Keratinocyte (primary cell): ENCODE measurements at regions not wholly inside any gene's neighbourhood (a gene's known extent, or its start where the extent isn't known, plus 50 kb on each side); places are given as distances from the start of the nearest gene placed in this dataset.

Experiments
- DNase-seq: peaks from one replicate; pipeline ENCODE4 v3.0.0-alpha.2; 2011; ENCODE audit warnings: low read depth, missing footprints, low spot score
- FAIRE-seq: peaks from 2 replicates; lab custom pipeline; 2011; peaks lifted over from hg19 to GRCh38; lab: Jason Lieb, UNC
- H2AFZ ChIP-seq: 2 replicates; pipeline ENCODE4 v1.6.0; 2012; ENCODE audit warnings: low read length, control low read depth, inconsistent platforms; ENCODE audit not compliant: control insufficient read depth
- H3K27ac ChIP-seq: 2 replicates; pipeline ENCODE4 v1.5.1; 2011; ENCODE audit warnings: low read length; ENCODE audit not compliant: control insufficient read depth, insufficient read depth
- H3K27me3 ChIP-seq: 3 replicates; pipeline ENCODE4 v1.6.0; 2011; ENCODE audit warnings: low read length; ENCODE audit not compliant: control insufficient read depth, insufficient read depth; ENCODE audit errors: extremely low read depth
- H3K36me3 ChIP-seq, 2 experiments: 2 replicates in 1 of 2; 3 replicates in 1 of 2; pipeline ENCODE4 v1.5.1; 2011; ENCODE audit warnings: low read length in 2 of 2, mild to moderate bottlenecking in 1 of 2; ENCODE audit not compliant: control insufficient read depth in 2 of 2, insufficient read depth in 2 of 2; ENCODE audit errors: extremely low read depth in 1 of 2
- H3K4me1 ChIP-seq: 3 replicates; pipeline ENCODE4 v1.5.1; 2011; ENCODE audit warnings: low read length; ENCODE audit not compliant: control insufficient read depth, insufficient read depth; ENCODE audit errors: extremely low read depth
- H3K4me2 ChIP-seq: 3 replicates; pipeline ENCODE4 v1.6.0; 2011; ENCODE audit warnings: low read depth, low read length; ENCODE audit not compliant: control insufficient read depth, insufficient read depth; ENCODE audit errors: extremely low read depth
- H3K4me3 ChIP-seq, 3 experiments: fragments of 200-600 bp in 1 of 3; sonication (generic) in 1 of 3; 2 replicates in 2 of 3; 3 replicates in 1 of 3; pipeline ENCODE4 v1.5.1; 2011 to 2016; ENCODE audit warnings: low read length in 3 of 3, mild to moderate bottlenecking in 3 of 3, control low read depth in 2 of 3, inconsistent platforms in 1 of 3, low read depth in 1 of 3, mixed read lengths in 1 of 3, mixed run types in 1 of 3, moderate library complexity in 1 of 3; ENCODE audit not compliant: control insufficient read depth in 2 of 3, insufficient read depth in 2 of 3; ENCODE audit errors: extremely low read depth in 1 of 3
- H3K79me2 ChIP-seq: 2 replicates; pipeline ENCODE4 v1.6.0; 2012; ENCODE audit warnings: low read length; ENCODE audit not compliant: control insufficient read depth, insufficient read depth
- H3K9ac ChIP-seq: 3 replicates; pipeline ENCODE4 v1.6.0; 2011; ENCODE audit warnings: low read length; ENCODE audit not compliant: control insufficient read depth, insufficient read depth; ENCODE audit errors: extremely low read depth
- H3K9me1 ChIP-seq: 3 replicates; pipeline ENCODE4 v1.6.0; 2011; ENCODE audit warnings: low read length; ENCODE audit not compliant: control insufficient read depth, insufficient read depth; ENCODE audit errors: extremely low read depth
- H3K9me3 ChIP-seq: 2 replicates; pipeline ENCODE4 v1.5.1; 2012; ENCODE audit warnings: low read depth, low read length; ENCODE audit not compliant: control insufficient read depth
- H4K20me1 ChIP-seq: 3 replicates; pipeline ENCODE4 v1.6.0; 2011; ENCODE audit warnings: low read length; ENCODE audit not compliant: control insufficient read depth, insufficient read depth; ENCODE audit errors: extremely low read depth
- CTCF ChIP-seq, 3 experiments: IDR thresholded peaks in 1 of 3; conservative IDR thresholded peaks in 1 of 3; optimal IDR thresholded peaks in 1 of 3; 2 replicates in 2 of 3; 3 replicates in 1 of 3; pipeline versions ENCODE3 to v1.5.1; 2011; ENCODE audit warnings: low read length in 3 of 3, mild to moderate bottlenecking in 3 of 3, moderate library complexity in 2 of 3, control low read depth in 1 of 3, inconsistent platforms in 1 of 3; ENCODE audit not compliant: insufficient read depth in 2 of 3; ENCODE audit errors: extremely low read depth in 1 of 3
- EZH2 ChIP-seq: IDR thresholded peaks from one replicate; pipeline ENCODE4 v1.6.1; 2012; ENCODE audit warnings: inconsistent platforms, mild to moderate bottlenecking, low read length, moderate library complexity
- dilution Hi-C: fragments of 300-500 bp; cut with MboI; formaldehyde crosslinking; loops from one replicate; pipeline ENCODE4 v1.7.0; 2020; ENCODE audit warnings: low sequenced_read_pairs; ENCODE audit not compliant: extremely low pct_ligation_motif_present

DNA sequence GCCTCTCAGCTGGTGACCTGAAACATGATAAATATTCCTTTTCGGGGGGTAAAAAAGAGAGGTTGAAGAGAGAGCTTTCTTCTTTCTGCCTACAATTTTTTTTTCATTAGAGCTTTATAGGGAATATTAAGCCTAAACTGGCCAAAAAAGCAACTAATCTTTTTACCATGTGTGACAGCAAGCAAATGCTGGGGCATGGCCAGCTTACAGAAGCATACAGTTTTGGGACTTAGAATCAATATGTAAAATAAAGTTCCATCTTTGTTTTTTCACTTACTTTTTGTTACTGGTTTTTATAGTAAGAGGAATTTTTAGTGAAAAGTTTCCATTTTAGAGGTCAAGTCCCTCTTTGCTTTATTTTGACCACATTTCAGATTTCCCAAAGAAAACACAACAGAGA is 301.2 kb upstream of the DEPDC1 start:
- no peaks in the 10 kb centered on the region for H3K4me1 ChIP-seq
- no peaks in the 10 kb centered on the region for H3K36me3 ChIP-seq
- H3K9me1 ChIP-seq: no peaks in the 10 kb centered on the region
- dilution Hi-C loops: no loop called here
- H3K4me2 ChIP-seq: no peak overlapping the region
- H3K27me3 ChIP-seq: no peaks in the 10 kb centered on the region
- DNase-seq: no peak
- no peaks in the 10 kb centered on the region for H3K9me3 ChIP-seq
- H3K79me2 ChIP-seq: no peaks in the 10 kb centered on the region
- no peak overlapping the region for H2AFZ ChIP-seq
- no peak overlapping the region for H3K4me3 ChIP-seq
- H3K9ac ChIP-seq: no peak overlapping the region
- H4K20me1 ChIP-seq: no peaks in the 10 kb centered on the region
- FAIRE-seq: no peak
- H3K27ac ChIP-seq: no peak overlapping the region
- TF ChIP-seq EZH2 (no peak), CTCF (optimal IDR thresholded peaks at IDR 0.05 in 1 of 3, IDR thresholded peaks at IDR 0.05 in 1 of 3, conservative IDR thresholded peaks at IDR 0.05 in 1 of 3; ENCODE audit: extremely low read depth in 1 of 3, insufficient read depth in 2 of 3, low read length in 3 of 3) (no peak)

DNA sequence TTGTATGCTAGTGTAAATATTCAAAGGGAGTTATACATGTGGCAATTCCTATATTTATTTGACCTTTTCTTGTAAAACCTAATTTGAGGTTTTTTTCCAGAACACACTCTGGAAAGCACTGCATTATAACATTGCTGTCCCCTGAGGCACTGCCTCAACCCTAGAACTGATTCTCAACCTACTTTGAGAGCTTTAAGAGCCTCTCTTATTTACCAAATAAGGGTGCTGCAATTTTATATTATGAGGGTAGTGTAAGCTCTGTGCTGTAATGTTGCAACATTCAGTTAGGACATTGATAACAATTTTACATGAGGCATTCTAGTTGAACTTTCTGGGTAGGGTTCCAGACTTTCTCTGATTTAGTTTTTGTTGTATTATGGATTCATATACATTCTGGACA is 302.2 kb upstream of the DEPDC1 start:
- no peak for FAIRE-seq

More for the DNA sequence above, 302.2 kb upstream of the DEPDC1 start:
- dilution Hi-C loops: no loop called here
- Histone ChIP-seq H3K4me1 (no peaks in the 10 kb centered on the region), H3K9me3 (no peaks in the 10 kb centered on the region), H3K36me3 (no peaks in the 10 kb centered on the region), H3K27ac (no peak overlapping the region), H3K9me1 (no peaks in the 10 kb centered on the region), H4K20me1 (no peaks in the 10 kb centered on the region), H3K79me2 (no peaks in the 10 kb centered on the region), H3K4me2 (no peak overlapping the region), H3K4me3 (no peak overlapping the region), H3K27me3 (no peaks in the 10 kb centered on the region), H3K9ac (no peak overlapping the region), H2AFZ (no peak overlapping the region)
- no peak for DNase-seq
- no peak for TF ChIP-seq EZH2
- TF ChIP-seq CTCF (optimal IDR thresholded peaks at IDR 0.05 in 1 of 3, IDR thresholded peaks at IDR 0.05 in 1 of 3, conservative IDR thresholded peaks at IDR 0.05 in 1 of 3; ENCODE audit: extremely low read depth in 1 of 3, insufficient read depth in 2 of 3, low read length in 3 of 3): no peak
